ENCODE measurements at regions not wholly inside any gene's neighbourhood (a gene's known extent, or its start where the extent isn't known, plus 50 kb on each side); places are given as distances from the start of the nearest gene placed in this dataset.
"Not testable (repeated sequence)": the region's sequence is repeated elsewhere in the genome, so short reads cannot be mapped to it uniquely, and the experiment has no call there.

DNA sequence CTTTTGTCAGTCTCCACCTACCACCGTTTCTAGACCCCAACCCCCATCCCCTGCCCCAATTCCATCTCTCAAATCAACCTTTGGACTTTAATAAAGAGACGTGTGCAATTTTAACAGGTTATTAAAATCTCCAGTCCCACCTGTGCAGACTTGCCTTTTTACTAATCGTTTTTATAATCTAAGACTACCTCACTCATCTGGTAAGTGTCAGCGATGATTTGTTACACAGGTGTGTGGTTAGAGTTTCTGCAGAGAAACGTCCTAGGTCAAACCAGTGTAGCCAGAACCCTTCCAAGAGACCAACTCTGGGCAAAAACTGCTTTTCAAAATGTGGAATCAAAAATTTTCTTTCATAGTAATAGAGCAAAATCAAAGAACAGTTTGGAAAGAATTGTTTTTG lies 60.4 kb upstream of the PELI2 start:
- DNase-seq (ENCODE audit: extremely low read depth, low read depth) = no peak
- TF ChIP-seq, protein P1, sequence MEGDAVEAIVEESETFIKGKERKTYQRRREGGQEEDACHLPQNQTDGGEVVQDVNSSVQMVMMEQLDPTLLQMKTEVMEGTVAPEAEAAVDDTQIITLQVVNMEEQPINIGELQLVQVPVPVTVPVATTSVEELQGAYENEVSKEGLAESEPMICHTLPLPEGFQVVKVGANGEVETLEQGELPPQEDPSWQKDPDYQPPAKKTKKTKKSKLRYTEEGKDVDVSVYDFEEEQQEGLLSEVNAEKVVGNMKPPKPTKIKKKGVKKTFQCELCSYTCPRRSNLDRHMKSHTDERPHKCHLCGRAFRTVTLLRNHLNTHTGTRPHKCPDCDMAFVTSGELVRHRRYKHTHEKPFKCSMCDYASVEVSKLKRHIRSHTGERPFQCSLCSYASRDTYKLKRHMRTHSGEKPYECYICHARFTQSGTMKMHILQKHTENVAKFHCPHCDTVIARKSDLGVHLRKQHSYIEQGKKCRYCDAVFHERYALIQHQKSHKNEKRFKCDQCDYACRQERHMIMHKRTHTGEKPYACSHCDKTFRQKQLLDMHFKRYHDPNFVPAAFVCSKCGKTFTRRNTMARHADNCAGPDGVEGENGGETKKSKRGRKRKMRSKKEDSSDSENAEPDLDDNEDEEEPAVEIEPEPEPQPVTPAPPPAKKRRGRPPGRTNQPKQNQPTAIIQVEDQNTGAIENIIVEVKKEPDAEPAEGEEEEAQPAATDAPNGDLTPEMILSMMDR (IDR thresholded peaks at IDR 0.05; ENCODE audit: low read depth, low read length, missing control alignments) = no peak
- H3K4me3 ChIP-seq (replicated peaks; ENCODE audit: low read depth, low read length) = no peak overlapping the region

DNA sequence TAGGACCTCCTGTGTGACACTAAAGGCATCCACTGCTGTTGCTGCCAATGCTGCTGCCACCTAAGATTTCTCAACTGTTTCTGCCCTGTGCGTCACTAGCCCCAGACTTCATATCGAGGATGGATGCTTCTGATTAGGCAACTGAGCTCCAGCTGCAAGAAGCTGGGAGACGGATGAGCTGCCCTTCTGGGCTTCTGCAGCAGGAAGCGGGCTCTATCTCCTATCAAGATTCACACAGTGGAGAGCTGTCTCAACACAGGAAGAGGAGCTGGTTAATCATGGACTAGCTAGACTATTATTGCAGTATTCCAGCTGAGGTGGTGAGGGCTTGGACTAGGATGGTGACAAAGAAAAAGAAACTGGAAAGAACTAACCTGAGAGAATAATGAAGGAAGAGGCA lies 59.2 kb upstream of the PELI2 start:
- H3K4me3 ChIP-seq (replicated peaks; ENCODE audit: low read depth, low read length) = no peak overlapping the region
- no peak for DNase-seq (ENCODE audit: extremely low read depth, low read depth)
- TF ChIP-seq, protein P1 (IDR thresholded peaks at IDR 0.05; ENCODE audit: low read depth, low read length, missing control alignments) = no peak

- no peak for DNase-seq (ENCODE audit: extremely low read depth, low read depth)
- no peak overlapping the region for H3K4me3 ChIP-seq (replicated peaks; ENCODE audit: low read depth, low read length)
- TF ChIP-seq, protein P1 (IDR thresholded peaks at IDR 0.05; ENCODE audit: low read depth, low read length, missing control alignments) = no peak
Measured at GRCh38 chr14:56061051-56061450, 57.2 kb upstream of the PELI2 start.

- TF ChIP-seq, protein P1 (IDR thresholded peaks at IDR 0.05; ENCODE audit: low read depth, low read length, missing control alignments) = no peak
- H3K4me3 ChIP-seq (replicated peaks; ENCODE audit: low read depth, low read length) = no peak overlapping the region
- no peak for DNase-seq (ENCODE audit: extremely low read depth, low read depth)
Measured at GRCh38 chr14:56063131-56063530, 55.1 kb upstream of the PELI2 start.

- no peak for DNase-seq (ENCODE audit: extremely low read depth, low read depth)
- TF ChIP-seq, protein P1 (IDR thresholded peaks at IDR 0.05; ENCODE audit: low read depth, low read length, missing control alignments) = no peak
- no peak overlapping the region for H3K4me3 ChIP-seq (replicated peaks; ENCODE audit: low read depth, low read length)
Measured at GRCh38 chr14:56064513-56064912, 53.7 kb upstream of the PELI2 start.

DNA sequence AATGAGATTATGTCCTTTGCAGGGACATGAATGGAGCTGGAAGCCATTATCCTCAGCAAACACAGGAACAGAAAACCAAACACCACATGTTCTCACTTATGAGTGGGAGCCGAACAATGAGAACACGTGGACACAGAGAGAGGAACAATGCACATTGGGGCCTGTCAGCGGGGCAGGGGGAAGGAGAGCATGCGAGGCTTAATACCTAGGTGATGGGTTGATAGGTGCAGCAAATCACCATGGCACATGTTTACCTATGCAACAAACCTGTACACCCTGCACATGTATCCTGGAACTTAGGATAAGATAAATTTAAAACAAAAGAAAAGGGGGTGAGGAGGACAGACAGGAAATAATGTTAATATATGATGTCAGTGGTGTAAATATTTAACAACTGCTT lies 53.0 kb upstream of the PELI2 start:
- not testable (repeated sequence) for DNase-seq (ENCODE audit: extremely low read depth, low read depth); H3K4me3 ChIP-seq (replicated peaks; ENCODE audit: low read depth, low read length)

DNA sequence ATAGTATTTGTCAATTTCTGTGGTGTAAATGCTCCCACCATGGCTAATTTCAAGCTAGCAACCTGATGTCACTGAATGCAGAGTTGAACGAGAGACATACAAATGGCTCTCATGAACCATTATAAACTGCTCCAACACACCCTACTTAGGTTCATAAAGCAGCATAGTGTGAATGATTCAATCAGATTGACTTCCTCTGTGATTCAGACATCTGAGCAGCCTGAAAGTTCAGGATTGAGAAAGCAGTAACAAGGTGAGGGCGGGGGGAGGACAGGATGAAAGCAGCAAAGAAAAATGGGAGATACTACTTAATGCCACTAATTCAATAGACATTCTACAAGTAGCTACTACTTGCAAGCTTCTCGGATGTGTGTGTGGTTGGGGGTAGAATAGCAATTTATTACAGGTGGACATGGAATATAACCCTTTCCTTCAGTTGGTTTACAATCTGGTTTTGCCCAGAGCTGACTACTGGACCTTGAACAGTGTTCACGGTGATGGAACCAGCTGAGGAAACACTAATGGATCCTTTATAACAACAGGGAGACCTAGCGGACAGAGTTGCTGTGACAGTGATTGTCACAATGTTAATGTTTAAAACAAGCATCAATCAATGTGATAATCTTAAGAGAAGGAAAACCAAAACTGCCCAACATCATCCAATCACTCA lies 52.5 kb upstream of the PELI2 start:
- no peak for DNase-seq (ENCODE audit: extremely low read depth, low read depth)
- H3K4me3 ChIP-seq (replicated peaks; ENCODE audit: low read depth, low read length) = no peak overlapping the region
- TF ChIP-seq, protein P1 (IDR thresholded peaks at IDR 0.05; ENCODE audit: low read depth, low read length, missing control alignments) = no peak

All from HFF-Myc (cell line).